CD14-positive monocyte (primary cell): ENCODE measurements at regions not wholly inside any gene's neighbourhood (a gene's known extent, or its start where the extent isn't known, plus 50 kb on each side); places are given as distances from the start of the nearest gene placed in this dataset.

ENCODE experiments used
- DNase-seq, 3 donors: peaks; one replicate each; pipeline ENCODE4 v3.0.0-alpha.2; 2011 to 2022
- H2AFZ ChIP-seq: 2 replicates; pipeline ENCODE4 v1.6.0; 2012; ENCODE audit warnings: mild to moderate bottlenecking, low read depth, low read length, inconsistent platforms; ENCODE audit not compliant: insufficient read depth, poor library complexity, severe bottlenecking
- H3K27ac ChIP-seq, 2 donors: 1 replicate in 1 of 2; 2 replicates in 1 of 2; pipeline ENCODE4 v1.5.1; 2012 to 2013; ENCODE audit warnings: low read length in 2 of 2, control low read depth in 1 of 2, inconsistent platforms in 1 of 2, low read depth in 1 of 2, mild to moderate bottlenecking in 1 of 2
- H3K27me3 ChIP-seq, 2 donors: one replicate each; pipeline versions ENCODE4 v1.6.0 to v1.6.1; 2011 to 2013; ENCODE audit warnings: low read length in 2 of 2; ENCODE audit not compliant: control insufficient read depth in 2 of 2, insufficient read depth in 2 of 2
- H3K36me3 ChIP-seq, 2 donors: replicated peaks in 1 of 2; 1 replicate in 1 of 2; 2 replicates in 1 of 2; pipeline versions ENCODE4 v1.5.1 to v1.6.1; 2012 to 2013; ENCODE audit warnings: low read length in 2 of 2, control low read depth in 1 of 2, inconsistent platforms in 1 of 2, mild to moderate bottlenecking in 1 of 2; ENCODE audit not compliant: insufficient read depth in 2 of 2, control insufficient read depth in 1 of 2
- H3K4me1 ChIP-seq, 2 donors: 1 replicate in 1 of 2; 2 replicates in 1 of 2; pipeline versions ENCODE4 v1.5.1 to v1.6.1; 2012 to 2013; ENCODE audit warnings: low read length in 2 of 2, control low read depth in 1 of 2, inconsistent platforms in 1 of 2, mild to moderate bottlenecking in 1 of 2, moderate library complexity in 1 of 2; ENCODE audit not compliant: insufficient read depth in 2 of 2, control insufficient read depth in 1 of 2
- H3K4me2 ChIP-seq: replicated peaks from 2 replicates; pipeline ENCODE3; 2012; ENCODE audit warnings: low read length, moderate library complexity, mild to moderate bottlenecking; ENCODE audit not compliant: poor library complexity, severe bottlenecking; ENCODE audit errors: extremely low read depth
- H3K4me3 ChIP-seq, 3 experiments: fragments of 200-600 bp in 1 of 3; sonication (generic) in 1 of 3; replicated peaks in 1 of 3; 1 replicate in 2 of 3; 2 replicates in 1 of 3; pipeline ENCODE4 v1.5.1; 2011 to 2013; ENCODE audit warnings: low read length in 3 of 3, mild to moderate bottlenecking in 3 of 3, control low read depth in 2 of 3, low read depth in 2 of 3, inconsistent platforms in 1 of 3, moderate library complexity in 1 of 3
- H3K79me2 ChIP-seq: 2 replicates; pipeline ENCODE4 v1.6.0; 2012; ENCODE audit warnings: mild to moderate bottlenecking, control low read depth, inconsistent platforms, low read length, moderate library complexity; ENCODE audit not compliant: insufficient read depth
- H3K9ac ChIP-seq: 2 replicates; pipeline ENCODE4 v1.6.0; 2017; ENCODE audit warnings: low read length, mild to moderate bottlenecking; ENCODE audit not compliant: insufficient read depth, poor library complexity, severe bottlenecking
- H3K9me3 ChIP-seq, 2 donors: replicated peaks in 1 of 2; 1 replicate in 1 of 2; 2 replicates in 1 of 2; pipeline versions ENCODE4 v1.5.1 to v1.6.1; 2012 to 2013; ENCODE audit warnings: low read length in 2 of 2, control low read depth in 1 of 2; ENCODE audit not compliant: control insufficient read depth in 1 of 2, insufficient read depth in 1 of 2
- H4K20me1 ChIP-seq: 2 replicates; pipeline ENCODE4 v1.6.0; 2012; ENCODE audit warnings: mild to moderate bottlenecking, low read length, control low read depth, moderate library complexity; ENCODE audit not compliant: insufficient read depth
- H3K27ac Mint-ChIP-seq, 7 donors: one replicate each; pipeline ENCODE4 v1.8.0; 2020; ENCODE audit warnings: mild to moderate bottlenecking in 7 of 7, mixed read lengths in 7 of 7, moderate library complexity in 6 of 7, inconsistent platforms in 2 of 7
- H3K27me3 Mint-ChIP-seq, 3 donors: one replicate each; pipeline ENCODE4 v1.8.0; 2021 to 2022; ENCODE audit warnings: low read depth in 3 of 3, mild to moderate bottlenecking in 3 of 3, mixed read lengths in 3 of 3, moderate library complexity in 3 of 3, inconsistent platforms in 1 of 3
- H3K36me3 Mint-ChIP-seq, 2 donors: one replicate each; pipeline ENCODE4 v1.8.0; 2020; ENCODE audit warnings: mixed read lengths in 2 of 2, inconsistent platforms in 1 of 2, mild to moderate bottlenecking in 1 of 2
- H3K4me1 Mint-ChIP-seq: one replicate; pipeline ENCODE4 v1.8.0; 2020; ENCODE audit warnings: mild to moderate bottlenecking, mixed read lengths
- H3K4me3 Mint-ChIP-seq, 2 donors: one replicate each; pipeline ENCODE4 v1.8.0; 2020; ENCODE audit warnings: mild to moderate bottlenecking in 2 of 2, mixed read lengths in 2 of 2, moderate library complexity in 1 of 2
- H3K9me3 Mint-ChIP-seq, 7 donors: one replicate each; pipeline ENCODE4 v1.8.0; 2020 to 2022; ENCODE audit warnings: mixed read lengths in 7 of 7, mild to moderate bottlenecking in 6 of 7, moderate library complexity in 6 of 7, inconsistent platforms in 2 of 7
- CTCF ChIP-seq: fragments of 200-600 bp; IDR thresholded peaks from one replicate; pipeline ENCODE4 v1.8.0; 2022; ENCODE audit warnings: antibody characterized with exemption, mild to moderate bottlenecking
- WGBS: methylation state at CpG from one replicate; pipeline ENCODE4 v1.1.5; 2013; ENCODE audit warnings: missing lambda C conversion rate; ENCODE audit not compliant: insufficient coverage; 5-methylcytosine and 5-hydroxymethylcytosine counted together
- intact Hi-C, 2 donors: fragments of 100-400 bp; cut with micrococcal nuclease; formaldehyde crosslinking; loops; one replicate each; pipeline versions ENCODE4 v1.15.0 to v1.15.1; 2023

- intact Hi-C loops = no loop called here
- no peaks in the 10 kb centered on the region for H3K36me3 Mint-ChIP-seq
- no peak for TF ChIP-seq CTCF
- Histone ChIP-seq H3K79me2 (no peaks in the 10 kb centered on the region), H3K27ac (no peak overlapping the region), H3K9me3 (peaks cover 0 to 3% of the 10 kb centered on the region in 2 donors), H4K20me1 (no peaks in the 10 kb centered on the region), H3K9ac (no peak overlapping the region), H3K4me1 (peaks cover 0 to 5% of the 10 kb centered on the region in 2 donors), H3K27me3 (no peaks in the 10 kb centered on the region), H3K4me2 (no peak overlapping the region), H3K36me3 (no peaks in the 10 kb centered on the region), H3K4me3 (no peak overlapping the region), H2AFZ (no peak overlapping the region)
- H3K9me3 Mint-ChIP-seq = peaks cover 0 to 9% (median 5%) of the 10 kb centered on the region in 7 donors
- H3K27me3 Mint-ChIP-seq = peaks cover 1 to 7% (median 1%) of the 10 kb centered on the region in 3 donors
- H3K4me1 Mint-ChIP-seq = peaks cover 11% of the 10 kb centered on the region
- WGBS = no CpG with 5 or more reads among the region's 4 CpGs
- no peak overlapping the region for H3K27ac Mint-ChIP-seq
- H3K4me3 Mint-ChIP-seq = no peak overlapping the region
- no peak for DNase-seq
Measured at GRCh38 chr4:185966997-185967775, 101.8 kb upstream of the TLR3 start.

GRCh38 chr4:185969657-185970056 is 99.3 kb upstream of the TLR3 start:
- H3K4me3 Mint-ChIP-seq = no peak overlapping the region
- intact Hi-C loops = no loop called here
- TF ChIP-seq CTCF = no peak
- 100% methylated on average over 1 of the region's 1 CpG for WGBS
- no peaks in the 10 kb centered on the region for H3K36me3 ChIP-seq
- H4K20me1 ChIP-seq = no peaks in the 10 kb centered on the region
- H3K9me3 ChIP-seq = peaks cover 0 to 3% of the 10 kb centered on the region in 2 donors
- no peaks in the 10 kb centered on the region for H3K27me3 ChIP-seq
- no peak overlapping the region for H3K27ac ChIP-seq
- peaks cover 0 to 5% of the 10 kb centered on the region in 2 donors for H3K4me1 ChIP-seq
- H3K27me3 Mint-ChIP-seq = peaks cover 1 to 6% (median 3%) of the 10 kb centered on the region in 3 donors
- H3K4me1 Mint-ChIP-seq = peaks cover 11% of the 10 kb centered on the region
- H3K4me3 ChIP-seq = no peak overlapping the region
- H3K79me2 ChIP-seq = no peaks in the 10 kb centered on the region
- no peak overlapping the region for H3K9ac ChIP-seq
- H3K4me2 ChIP-seq = no peak overlapping the region
- peaks cover 3 to 19% (median 7%) of the 10 kb centered on the region in 7 donors for H3K9me3 Mint-ChIP-seq
- no peak for DNase-seq
- no peak overlapping the region for H2AFZ ChIP-seq
- H3K27ac Mint-ChIP-seq = no peak overlapping the region
- H3K36me3 Mint-ChIP-seq = no peaks in the 10 kb centered on the region
